HG02759 (cell line): ENCODE measurements at regions not wholly inside any gene's neighbourhood (a gene's known extent, or its start where the extent isn't known, plus 50 kb on each side); places are given as distances from the start of the nearest gene placed in this dataset.
A peak's percentile ranks its signal among the peaks of the same experiment; 100 is the strongest.
"Not testable (repeated sequence)": the region's sequence is repeated elsewhere in the genome, so short reads cannot be mapped to it uniquely, and the experiment has no call there.

Experiments
- ATAC-seq: cut with Tn5 transposase; IDR thresholded peaks from one replicate; pipeline ENCODE4 v1.9.1; 2021; ENCODE audit warnings: mild to moderate bottlenecking, moderate library complexity; ENCODE audit not compliant: unreplicated experiment

DNA sequence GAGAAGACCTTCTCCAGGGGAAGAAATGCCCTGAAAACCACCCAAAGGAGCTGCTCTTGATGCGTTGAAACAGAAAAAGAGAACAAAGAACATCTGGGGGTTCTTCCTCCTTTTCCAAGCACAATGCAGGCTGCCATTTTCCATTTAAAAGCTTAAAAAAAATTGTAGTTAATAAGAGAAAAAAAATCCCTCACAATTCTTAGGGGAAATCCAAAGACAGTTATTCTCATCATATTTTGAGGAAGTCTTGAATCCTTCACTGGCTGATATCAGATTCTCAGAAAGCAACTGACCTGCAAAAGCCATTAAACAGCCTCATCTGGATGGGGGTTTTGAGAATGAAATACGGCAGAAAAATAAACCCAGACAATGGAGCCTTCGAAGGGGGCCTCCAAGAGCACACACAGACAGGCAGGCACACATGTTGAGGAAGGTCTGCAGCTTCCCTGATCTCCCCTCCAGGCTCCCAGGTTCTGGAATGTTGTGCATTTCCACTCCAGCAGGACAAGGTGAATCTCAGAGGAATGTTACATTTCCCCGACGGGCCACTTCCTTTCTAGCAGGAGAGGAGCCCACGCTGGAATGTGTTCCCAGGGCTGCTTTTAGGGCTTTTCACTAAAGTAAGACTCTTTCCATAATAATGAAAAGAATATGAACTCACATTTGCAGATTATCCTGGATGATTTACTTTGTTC is 159.4 kb upstream of the S1PR3 start:
- ATAC-seq, result no peak

DNA sequence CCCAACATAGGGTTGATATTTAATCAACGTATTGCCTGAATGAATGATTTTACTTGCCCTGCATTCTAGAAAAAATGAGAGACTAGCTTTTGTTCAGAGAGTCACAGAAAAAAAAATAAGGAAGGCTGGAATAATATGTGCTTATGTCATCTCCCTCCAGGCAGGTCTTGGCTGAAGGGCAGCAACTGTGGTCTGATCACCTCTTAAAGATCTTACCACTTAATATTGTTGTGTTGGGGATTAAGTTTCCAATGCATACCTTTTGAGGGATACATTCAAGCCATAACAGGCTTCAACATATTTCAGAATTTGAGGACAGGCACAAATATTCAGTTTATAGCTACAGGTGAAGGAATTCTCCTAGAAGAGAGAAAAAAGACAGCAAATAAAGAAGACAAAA is 157.3 kb upstream of the S1PR3 start:
- ATAC-seq, result no peak

DNA sequence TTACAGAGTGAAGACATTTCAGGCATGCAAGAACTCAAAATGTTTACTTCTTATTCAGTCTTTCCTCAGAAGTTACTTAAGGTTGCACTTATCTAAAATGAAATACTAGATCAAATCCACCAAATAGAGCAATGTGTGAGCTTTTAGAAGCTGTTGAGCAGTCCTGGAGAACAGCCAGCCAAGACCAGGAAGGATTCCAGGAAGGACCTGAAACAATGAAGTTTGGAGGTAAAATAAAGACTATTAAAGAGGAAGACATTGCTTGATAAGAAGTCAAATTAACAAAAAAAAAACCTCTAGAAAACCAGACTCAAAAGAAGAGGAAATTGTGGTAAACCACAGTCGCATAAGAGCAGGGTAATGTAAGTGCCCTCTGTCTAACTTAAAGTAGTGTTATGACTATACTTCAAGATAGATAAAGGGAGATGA is 156.2 kb upstream of the S1PR3 start:
- peak; percentile 90 for ATAC-seq

DNA sequence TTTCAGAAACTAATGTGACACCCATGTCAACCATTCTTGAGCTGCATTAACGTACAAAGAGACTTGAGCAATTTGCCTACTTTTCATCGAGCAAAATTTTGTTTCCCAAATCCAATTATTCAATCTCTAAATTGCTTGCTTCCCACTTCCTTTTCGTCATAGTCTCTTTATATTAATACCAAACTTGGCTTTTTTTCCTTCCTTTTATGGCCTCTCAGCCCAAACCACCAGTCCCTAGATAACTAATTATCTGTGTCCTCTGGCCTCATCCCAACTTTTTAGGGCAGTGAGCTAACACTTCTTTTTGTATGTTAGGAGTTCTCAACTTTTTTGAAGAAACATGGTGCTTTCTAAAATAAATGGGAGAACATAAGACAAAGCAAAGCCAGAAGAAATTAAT is 155.5 kb upstream of the S1PR3 start:
- ATAC-seq, result no peak

DNA sequence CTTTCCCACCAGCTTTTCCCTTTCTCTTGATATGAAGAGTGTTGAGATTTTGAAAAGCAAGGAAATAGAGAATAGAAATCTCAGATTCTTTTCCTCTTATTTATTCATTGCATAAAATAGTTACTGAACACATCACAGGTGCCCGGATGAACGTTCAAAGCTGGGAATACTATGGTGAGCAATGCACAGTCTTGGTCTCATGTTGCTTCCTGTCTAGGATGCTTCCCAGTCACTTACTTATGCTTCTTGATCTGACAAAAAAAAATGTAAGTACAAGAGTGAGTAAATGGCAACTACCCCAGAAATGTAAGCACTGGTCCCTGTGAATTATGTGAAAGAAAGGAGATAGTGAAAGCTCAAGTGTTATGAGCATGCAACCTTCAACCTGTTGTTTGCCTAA is 153.5 kb upstream of the S1PR3 start:
- no peak for ATAC-seq

DNA sequence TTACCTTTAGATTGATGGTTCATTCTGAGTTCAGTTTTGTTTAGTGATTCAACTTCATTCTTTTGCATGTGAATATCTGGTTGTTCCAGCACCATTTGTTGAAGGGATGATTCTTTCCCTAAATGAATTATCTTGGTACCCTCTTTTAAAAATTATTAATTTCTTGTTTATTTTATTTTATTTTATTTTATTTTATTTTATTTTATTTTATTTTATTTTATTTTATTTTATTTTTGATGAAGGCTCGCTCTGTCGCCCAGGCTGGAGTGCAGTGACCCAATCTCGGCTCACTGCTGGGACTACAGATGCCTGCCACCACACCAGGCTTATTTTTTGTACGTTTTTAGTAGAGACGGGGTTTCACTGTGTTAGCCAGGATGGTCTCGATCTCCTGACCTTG is 141.4 kb upstream of the S1PR3 start:
- not testable (repeated sequence) for ATAC-seq

DNA sequence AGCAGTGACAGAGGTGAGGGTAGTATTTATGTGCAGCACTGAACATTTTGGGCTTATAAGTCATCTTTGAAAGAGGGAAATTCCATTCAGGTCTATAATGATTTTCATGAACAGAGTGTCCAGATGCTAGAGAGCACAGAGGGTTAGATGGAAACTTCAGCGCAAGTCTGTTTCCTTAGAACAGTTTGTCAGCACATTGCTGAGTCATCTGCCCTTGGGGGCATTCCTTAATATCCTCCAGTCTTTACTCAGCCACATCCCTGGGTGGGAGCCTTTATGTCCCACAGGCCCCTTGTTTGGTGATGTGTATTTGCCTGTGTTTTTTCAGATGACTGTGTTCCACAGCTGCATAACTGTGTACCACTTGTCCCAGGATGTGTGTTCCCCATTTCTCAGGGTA is 138.5 kb upstream of the S1PR3 start:
- ATAC-seq, result no peak

DNA sequence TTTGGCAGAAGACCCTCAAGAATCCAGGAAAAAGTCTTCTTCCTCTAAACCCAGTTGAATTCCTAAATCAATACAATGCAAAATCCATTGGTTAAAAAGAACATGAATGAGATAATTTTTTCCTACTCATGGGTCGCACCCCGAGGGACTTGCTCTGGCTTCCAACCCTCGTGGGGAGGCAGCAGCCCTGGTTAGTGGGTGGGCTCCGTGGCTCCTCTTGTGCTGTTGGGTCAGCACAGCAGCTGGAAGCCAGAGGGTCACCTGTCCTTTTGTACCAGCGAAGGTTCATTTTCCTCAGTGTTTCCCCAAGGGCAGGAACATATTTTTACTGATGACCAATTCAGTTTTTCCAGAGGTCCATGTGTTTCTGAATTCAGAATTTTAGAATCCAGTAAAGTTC is 120.6 kb upstream of the S1PR3 start:
- no peak for ATAC-seq

DNA sequence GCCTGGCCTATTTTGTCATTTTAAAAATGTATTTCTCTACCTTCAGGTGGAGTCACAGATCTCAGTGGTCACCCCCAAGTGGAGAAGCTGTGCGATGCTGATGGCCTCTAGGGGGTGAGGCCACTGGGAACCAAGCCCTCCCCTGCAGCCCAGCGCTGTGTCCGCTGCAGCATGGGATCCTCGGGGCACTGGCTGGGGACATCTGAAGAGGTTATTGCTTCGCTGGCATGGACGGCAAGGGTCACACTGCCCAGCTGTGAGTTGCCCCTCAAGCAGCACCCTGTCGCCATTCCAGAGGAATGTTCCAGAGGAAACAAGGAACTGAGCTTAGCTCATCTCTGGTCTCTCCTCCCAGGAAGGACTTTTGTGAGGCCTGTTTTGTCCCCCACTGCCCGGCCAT is 119.6 kb upstream of the S1PR3 start:
- ATAC-seq, result no peak

DNA sequence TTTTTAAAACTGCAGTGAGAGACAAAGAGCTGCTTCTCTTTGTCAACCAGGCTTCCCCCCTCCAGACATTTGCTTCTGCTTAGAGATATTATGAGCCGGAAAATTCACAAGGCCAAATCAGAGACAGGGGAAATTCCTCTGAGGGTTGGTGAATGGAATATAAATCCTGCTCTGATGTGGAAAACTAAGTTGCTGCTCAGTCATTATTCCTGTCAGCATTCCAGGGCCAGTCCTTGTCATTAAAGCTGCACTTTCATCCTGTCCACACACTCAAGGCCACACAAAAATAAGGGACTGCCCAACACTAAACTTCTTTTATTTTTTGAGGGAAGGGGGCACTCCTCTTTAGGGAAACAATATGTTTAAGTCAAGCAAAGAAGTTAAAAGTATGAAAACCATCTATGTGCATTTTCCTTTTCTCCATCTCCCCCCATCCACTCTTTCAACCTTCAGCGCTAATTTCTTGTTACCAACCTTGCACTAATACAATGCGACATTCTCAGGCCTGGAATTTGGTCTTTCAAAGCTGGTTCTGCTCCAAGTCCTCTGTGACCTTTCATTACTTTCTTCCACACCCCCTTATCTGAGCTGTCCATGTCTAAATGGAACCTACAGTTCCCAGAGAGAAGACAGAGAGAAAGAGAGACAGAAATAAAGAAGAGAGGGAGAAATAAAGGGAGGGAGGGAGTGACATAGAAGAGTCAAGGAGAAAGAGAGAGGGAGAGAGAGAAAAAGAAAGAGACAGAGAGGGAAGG is 118.9 kb upstream of the S1PR3 start:
- ATAC-seq, result no peak

DNA sequence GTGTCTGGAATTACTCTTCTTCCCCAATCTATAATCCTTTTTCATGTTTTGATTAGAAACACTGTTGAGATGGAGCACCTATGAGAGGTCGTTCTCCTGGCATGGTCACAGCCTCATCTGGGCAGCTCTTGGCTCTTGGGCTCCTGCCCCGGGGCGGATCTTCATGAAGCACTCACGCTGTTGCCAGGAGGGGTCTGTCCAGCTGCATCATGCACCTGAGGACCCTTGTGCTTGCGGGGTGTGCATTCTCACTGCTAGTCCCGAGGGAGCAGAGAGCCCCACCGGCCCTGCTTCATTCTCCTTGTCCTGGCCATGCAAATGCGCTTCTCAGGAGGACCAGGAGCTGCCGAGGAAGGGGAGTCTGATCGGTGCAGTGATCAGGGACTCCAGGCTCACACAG is 117.6 kb upstream of the S1PR3 start:
- no peak for ATAC-seq

DNA sequence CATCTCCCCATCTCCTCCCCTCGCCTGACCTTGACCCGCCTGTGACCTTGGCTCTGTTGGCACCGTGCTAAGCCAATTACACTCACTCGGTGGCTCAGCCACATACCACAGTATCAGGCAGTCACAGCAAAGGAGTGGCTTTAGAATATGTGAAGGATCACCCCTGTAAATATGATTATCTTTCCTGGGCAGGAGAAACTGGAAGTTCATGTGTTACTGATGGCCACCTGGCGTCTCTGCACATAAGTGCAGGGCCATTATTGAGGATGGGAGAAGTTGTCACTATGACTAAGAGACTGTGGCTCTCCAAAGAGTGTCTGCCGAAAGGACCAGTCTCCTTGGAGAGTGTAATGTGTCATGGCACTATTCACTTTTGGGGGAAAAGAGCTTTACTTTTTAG is 116.9 kb upstream of the S1PR3 start:
- no peak for ATAC-seq

DNA sequence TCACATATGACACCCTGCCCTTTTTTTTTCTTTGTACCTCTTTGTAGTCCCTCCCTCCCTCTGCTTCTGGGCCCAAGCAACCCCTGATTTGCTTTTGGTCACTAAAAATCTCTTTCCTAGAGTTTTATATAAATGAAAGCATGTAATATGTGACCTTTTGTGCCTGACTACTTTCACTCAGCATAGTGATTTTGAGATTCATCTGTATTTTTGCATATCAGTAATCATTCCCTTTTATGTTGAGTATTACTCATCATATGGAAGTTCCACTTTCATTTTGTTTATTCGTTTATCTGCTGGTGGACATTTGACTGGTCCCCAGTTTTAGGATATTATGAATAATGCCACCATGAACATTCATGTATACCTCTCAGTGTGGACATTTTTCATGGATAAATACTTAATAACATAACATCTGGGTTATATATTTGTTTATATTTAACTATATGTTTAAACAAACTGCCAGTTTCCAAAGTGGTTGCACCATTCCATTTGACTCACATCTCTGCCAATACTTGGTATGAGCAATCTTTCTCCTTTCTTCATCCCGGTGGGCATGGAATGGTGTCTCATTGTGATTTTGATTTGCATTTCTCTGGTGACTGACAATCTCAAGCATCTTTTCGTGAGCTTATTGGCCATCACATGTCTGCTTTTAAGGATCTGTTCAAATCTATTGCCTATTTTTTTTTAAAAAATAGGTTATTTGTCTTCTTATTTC is 115.7 kb upstream of the S1PR3 start:
- ATAC-seq, result no peak

DNA sequence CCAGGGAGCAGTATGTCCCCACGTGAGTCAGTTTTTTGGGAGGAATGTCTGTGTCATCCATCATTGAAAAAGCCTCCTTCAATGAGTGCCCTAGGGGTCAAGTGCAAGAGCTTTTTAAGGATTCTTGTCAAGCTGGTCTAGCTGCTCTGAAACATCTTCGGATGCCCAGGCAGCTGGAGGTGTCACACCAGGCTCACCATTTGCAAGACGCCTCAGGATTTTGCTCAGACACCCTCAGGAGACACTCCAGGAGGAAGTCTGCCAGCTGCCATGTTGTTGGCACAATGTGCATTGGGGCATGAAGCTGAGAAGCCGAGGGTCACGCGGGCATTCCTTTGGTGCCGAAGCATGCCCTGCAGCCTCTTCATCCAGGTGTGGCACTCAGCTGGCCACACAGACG is 111.1 kb upstream of the S1PR3 start:
- no peak for ATAC-seq

DNA sequence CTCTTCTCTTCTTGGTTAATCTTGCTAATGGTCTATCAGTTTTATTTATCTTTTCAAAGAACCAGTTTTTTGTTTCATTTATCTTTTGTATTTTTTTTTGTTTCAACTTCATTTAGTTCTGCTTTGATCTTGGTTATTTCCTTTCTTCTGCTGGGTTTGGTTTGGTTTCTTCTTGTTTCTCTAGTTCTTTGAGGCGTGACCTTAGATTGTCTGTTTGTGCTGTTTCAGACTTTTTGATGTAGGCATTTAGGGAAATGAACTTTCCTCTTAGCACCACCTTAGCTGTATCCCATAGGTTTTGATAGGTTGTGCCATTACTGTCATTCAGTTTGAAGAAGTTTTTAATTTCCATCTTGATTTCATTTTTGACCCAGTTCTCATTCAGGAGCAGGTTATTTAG is 107.0 kb upstream of the S1PR3 start:
- not testable (repeated sequence) for ATAC-seq

DNA sequence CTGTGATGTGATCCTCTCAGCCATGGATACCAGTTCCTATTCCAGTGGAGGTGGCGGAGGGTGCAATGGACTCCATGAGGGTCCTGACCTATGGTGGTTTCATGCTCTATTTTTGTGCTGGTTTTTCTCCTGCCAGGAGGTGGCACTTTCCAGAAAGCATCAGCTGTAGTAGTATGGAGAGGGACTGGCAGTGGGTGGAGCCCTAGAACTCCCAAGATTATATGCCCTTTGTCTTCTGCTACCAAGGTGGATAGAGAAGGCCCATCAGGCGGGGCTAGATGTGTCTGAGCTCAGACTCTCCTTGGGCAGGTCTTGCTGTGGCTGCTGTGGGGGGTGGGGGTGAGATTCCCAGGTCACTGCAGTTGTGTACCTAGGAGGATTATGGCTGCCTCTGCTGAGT is 104.5 kb upstream of the S1PR3 start:
- ATAC-seq, result not testable (repeated sequence)

DNA sequence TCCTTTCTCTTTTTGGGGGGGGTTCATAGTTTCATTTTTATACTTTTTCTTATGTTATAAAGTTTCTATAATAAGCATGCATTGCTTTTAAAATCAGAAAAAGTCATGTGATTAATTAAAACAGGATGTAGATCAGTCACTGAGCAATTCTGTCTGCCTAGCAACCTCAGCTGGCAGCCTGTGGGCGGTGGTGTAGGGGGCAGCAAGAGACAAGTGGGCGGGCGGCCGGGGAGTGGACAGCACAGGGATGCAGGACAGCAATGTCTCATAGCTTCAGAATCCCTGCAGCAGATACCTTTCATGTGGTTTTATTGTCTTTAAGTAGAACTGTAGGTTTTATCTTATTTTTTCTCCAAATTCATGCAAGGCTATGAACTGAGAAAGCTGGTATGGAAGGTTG is 101.9 kb upstream of the S1PR3 start:
- ATAC-seq, result no peak

DNA sequence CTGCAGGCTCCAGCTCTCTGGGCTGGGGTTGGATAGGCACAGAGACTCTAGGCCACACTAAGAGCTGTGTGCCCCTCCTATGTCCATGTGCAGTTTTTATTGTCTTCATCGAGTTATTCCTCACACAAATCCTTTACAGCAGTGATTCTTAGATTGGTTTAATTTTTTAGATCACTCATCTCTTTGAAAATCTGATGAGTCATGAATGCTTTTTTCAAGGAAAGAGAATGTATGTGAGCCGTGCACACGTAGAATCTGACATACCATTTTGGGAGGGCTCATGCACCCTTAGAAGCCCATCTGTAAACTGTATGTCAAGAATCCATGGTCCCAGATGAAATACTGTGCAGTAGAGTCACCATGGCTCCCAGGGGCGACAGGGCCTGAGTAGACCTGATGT is 100.7 kb upstream of the S1PR3 start:
- no peak for ATAC-seq

DNA sequence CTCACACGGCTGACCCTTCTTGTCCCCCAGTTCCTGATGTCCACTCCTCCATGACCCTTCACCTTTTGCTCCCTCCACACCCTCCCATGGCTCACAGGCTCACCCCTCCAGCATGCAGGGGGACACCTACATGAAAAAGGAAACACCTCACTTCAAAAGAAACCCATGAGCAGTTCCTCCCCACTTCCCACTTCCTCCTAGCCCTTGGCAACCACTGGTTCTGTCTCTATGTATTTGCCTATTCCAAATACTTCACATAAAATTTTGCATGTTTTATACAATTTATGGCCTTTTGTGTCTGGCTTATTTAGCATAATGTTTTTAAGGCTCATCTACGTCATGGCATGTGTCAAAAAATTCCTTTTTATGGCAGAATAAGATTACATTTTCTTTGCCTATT is 100.2 kb upstream of the S1PR3 start:
- ATAC-seq, result no peak

DNA sequence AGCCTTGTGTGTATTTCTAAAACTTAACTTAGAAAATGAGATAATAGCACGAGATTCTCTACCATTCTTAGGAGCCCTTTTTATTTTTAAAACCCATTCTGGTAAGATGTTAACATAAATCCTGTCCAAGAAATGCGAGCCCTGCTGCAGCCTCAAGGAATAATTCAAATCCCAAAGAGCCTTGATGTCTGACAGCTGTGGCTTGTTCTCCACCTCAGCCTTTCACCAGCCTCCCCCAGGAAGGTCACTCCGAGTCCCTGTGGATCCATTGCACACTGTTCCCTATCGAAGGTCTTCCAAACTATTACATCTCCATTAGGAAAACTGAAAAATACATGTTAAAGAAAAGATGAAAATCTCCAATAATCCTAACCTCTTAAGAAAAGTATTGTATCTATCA is 98.5 kb upstream of the S1PR3 start:
- no peak for ATAC-seq

DNA sequence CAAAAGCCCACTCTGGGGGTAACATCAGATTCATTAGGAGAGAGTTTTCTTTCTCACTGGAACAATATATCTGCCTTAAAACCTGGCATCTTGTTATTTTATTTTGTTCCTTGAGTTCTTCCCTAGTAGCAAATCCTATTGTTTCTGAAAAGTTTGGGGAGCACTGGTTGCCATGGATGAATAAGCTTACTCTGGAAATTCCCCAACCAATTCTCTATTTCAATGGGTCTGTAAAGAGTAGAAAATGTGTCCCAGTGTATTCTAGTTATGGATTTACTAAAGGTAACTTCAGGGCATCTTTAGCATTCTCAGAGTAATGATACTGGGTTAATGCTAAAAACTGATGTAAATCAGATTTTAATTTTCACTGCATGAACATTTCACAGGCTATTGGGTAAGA is 94.2 kb upstream of the S1PR3 start:
- ATAC-seq, result no peak
